Vagina (tissue), 2 donors: ENCODE measurements at regions not wholly inside any gene's neighbourhood (a gene's known extent, or its start where the extent isn't known, plus 50 kb on each side); places are given as distances from the start of the nearest gene placed in this dataset.

Source experiments
- CTCF ChIP-seq, 3 experiments: fragments of 450-650 bp in 2 of 3; fragments of 200-600 bp in 1 of 3; sonication (generic) in 1 of 3; IDR thresholded peaks; one replicate each; pipeline ENCODE4 v1.5.1; 2017 to 2019; ENCODE audit warnings: antibody characterized with exemption in 3 of 3, mild to moderate bottlenecking in 2 of 3, moderate library complexity in 2 of 3
- POLR2A ChIP-seq, 2 donors: fragments of 450-650 bp; IDR thresholded peaks; one replicate each; pipeline ENCODE4 v1.6.1; 2017; ENCODE audit warnings: antibody characterized with exemption in 2 of 2, mild to moderate bottlenecking in 2 of 2, moderate library complexity in 2 of 2
- POLR2AphosphoS5 ChIP-seq, 2 donors: sonication (generic); formaldehyde crosslinking; IDR thresholded peaks; one replicate each; pipeline ENCODE4 v1.9.0; 2017; ENCODE audit warnings: antibody characterized with exemption in 2 of 2, mild to moderate bottlenecking in 2 of 2, low read depth in 1 of 2; ENCODE audit not compliant: insufficient read depth in 1 of 2

GRCh38 chrX:110440016-110440805 is 81.6 kb downstream of the RTL9 start:
- TF ChIP-seq CTCF (IDR thresholded peaks at IDR 0.05) (no peak), POLR2A (IDR thresholded peaks at IDR 0.05) (no peak), POLR2AphosphoS5 (IDR thresholded peaks at IDR 0.05; ENCODE audit: insufficient read depth in 1 of 2, low read depth in 1 of 2) (no peak)
